WTC11 (cell line): ENCODE measurements at regions not wholly inside any gene's neighbourhood (a gene's known extent, or its start where the extent isn't known, plus 50 kb on each side); places are given as distances from the start of the nearest gene placed in this dataset.
"Not testable (repeated sequence)": the region's sequence is repeated elsewhere in the genome, so short reads cannot be mapped to it uniquely, and the experiment has no call there.

Experiments
- ATAC-seq: fragments of 200-7000 bp; cut with Tn5 transposase; 2 replicates; pipeline ENCODE4 v1.10.0; 2021; ENCODE audit warnings: mild to moderate bottlenecking, moderate library complexity
- CTCF ChIA-PET: fragments of 300-600 bp; sonication (Branson Sonifier 250); formaldehyde crosslinking; loops from one replicate; lab custom pipeline; 2021; ENCODE audit warnings: antibody characterized with exemption; lab: Charles Lee
- POLR2A ChIA-PET: fragments of 350-600 bp; sonication (Branson Sonifier 250); formaldehyde crosslinking; loops from one replicate; lab custom pipeline; 2021; ENCODE audit warnings: antibody characterized with exemption; lab: Charles Lee
- DNase-seq: peaks from one replicate; pipeline ENCODE4 v3.0.0; 2021; ENCODE audit warnings: low spot score
- H3K27ac Mint-ChIP-seq: 2 replicates; pipeline ENCODE4 v1.8.0; 2021; ENCODE audit warnings: mixed read lengths
- H3K27me3 Mint-ChIP-seq: 2 replicates; pipeline ENCODE4 v1.8.0; 2021; ENCODE audit warnings: low read depth, mild to moderate bottlenecking, moderate library complexity, mixed read lengths
- H3K36me3 Mint-ChIP-seq: 2 replicates; pipeline ENCODE4 v1.8.0; 2021; ENCODE audit warnings: mixed read lengths
- H3K4me1 Mint-ChIP-seq: 2 replicates; pipeline ENCODE4 v1.8.0; 2022; ENCODE audit warnings: mixed read lengths
- H3K4me3 Mint-ChIP-seq: 2 replicates; pipeline ENCODE4 v1.8.0; 2021; ENCODE audit warnings: mild to moderate bottlenecking, moderate library complexity, mixed read lengths
- H3K9me3 Mint-ChIP-seq: 2 replicates; pipeline ENCODE4 v1.8.0; 2021; ENCODE audit warnings: mixed read lengths
- ATF1 ChIP-seq: sonication (generic); formaldehyde crosslinking; IDR thresholded peaks from 2 replicates; pipeline ENCODE4 v1.8.1; 2023; ENCODE audit warnings: mild to moderate bottlenecking, moderate library complexity, missing genetic modification reagents
- CTCF ChIP-seq: fragments of 200-600 bp; IDR thresholded peaks from 2 replicates; pipeline ENCODE4 v1.8.0; 2022; ENCODE audit warnings: antibody characterized with exemption
- EMX1 ChIP-seq: fragments of 250-450 bp; sonication (Bioruptor Pico); IDR thresholded peaks from 2 replicates; pipeline ENCODE4 v1.8.0; 2021; ENCODE audit warnings: mild to moderate bottlenecking
- ESRRA ChIP-seq: sonication (generic); formaldehyde crosslinking; IDR thresholded peaks from 2 replicates; pipeline ENCODE4 v1.8.1; 2022; ENCODE audit warnings: mild to moderate bottlenecking, missing genetic modification reagents, borderline replicate concordance
- ETV6 ChIP-seq: sonication (generic); formaldehyde crosslinking; IDR thresholded peaks from 2 replicates; pipeline ENCODE4 v1.8.1; 2022; ENCODE audit warnings: mild to moderate bottlenecking, missing genetic modification reagents
- GTF2I ChIP-seq: fragments of 250-450 bp; sonication (Bioruptor Pico); conservative IDR thresholded peaks from 2 replicates; pipeline ENCODE4 v1.4.0; 2021; ENCODE audit warnings: mild to moderate bottlenecking
- HMGXB4 ChIP-seq: sonication (generic); formaldehyde crosslinking; IDR thresholded peaks from 2 replicates; pipeline ENCODE4 v1.8.1; 2023; ENCODE audit warnings: mild to moderate bottlenecking, moderate library complexity, missing genetic modification reagents
- IRF2 ChIP-seq: sonication (generic); formaldehyde crosslinking; IDR thresholded peaks from 2 replicates; pipeline ENCODE4 v1.8.0; 2022; ENCODE audit warnings: low read depth, missing genetic modification reagents, borderline replicate concordance
- NFATC4 ChIP-seq: fragments of 250-450 bp; sonication (Bioruptor Pico); IDR thresholded peaks from 2 replicates; pipeline ENCODE4 v1.9.0; 2021; ENCODE audit warnings: mild to moderate bottlenecking
- NFYB ChIP-seq: sonication (generic); formaldehyde crosslinking; conservative IDR thresholded peaks from 2 replicates; pipeline ENCODE4 v1.8.0; 2022; ENCODE audit warnings: low read depth, missing genetic modification reagents
- PREB ChIP-seq: sonication (generic); formaldehyde crosslinking; IDR thresholded peaks from 2 replicates; pipeline ENCODE4 v1.8.1; 2022; ENCODE audit warnings: mild to moderate bottlenecking, missing genetic modification reagents, moderate library complexity, borderline replicate concordance
- SMAD4 ChIP-seq: sonication (generic); formaldehyde crosslinking; IDR thresholded peaks from 2 replicates; pipeline ENCODE4 v1.8.0; 2022; ENCODE audit warnings: mild to moderate bottlenecking, missing genetic modification reagents
- SOX15 ChIP-seq: fragments of 250-450 bp; sonication (Bioruptor Pico); IDR thresholded peaks from 2 replicates; pipeline ENCODE4 v1.9.0; 2021; ENCODE audit warnings: mild to moderate bottlenecking
- TEAD4 ChIP-seq: sonication (generic); formaldehyde crosslinking; IDR thresholded peaks from 2 replicates; pipeline ENCODE4 v1.8.0; 2022; ENCODE audit warnings: mild to moderate bottlenecking, missing genetic modification reagents
- ZBTB21 ChIP-seq: sonication (generic); formaldehyde crosslinking; IDR thresholded peaks from 2 replicates; pipeline ENCODE4 v1.8.1; 2023; ENCODE audit warnings: mild to moderate bottlenecking, missing genetic modification reagents, borderline replicate concordance
- ZNF232 ChIP-seq: sonication (generic); formaldehyde crosslinking; IDR thresholded peaks from 2 replicates; pipeline ENCODE4 v1.8.0; 2022; ENCODE audit warnings: mild to moderate bottlenecking, missing genetic modification reagents
- ZNF263 ChIP-seq: sonication (generic); formaldehyde crosslinking; IDR thresholded peaks from 2 replicates; pipeline ENCODE4 v1.8.1; 2022; ENCODE audit warnings: low read depth, mild to moderate bottlenecking, moderate library complexity, missing genetic modification reagents
- ZNF423 ChIP-seq: fragments of 250-450 bp; sonication (Bioruptor Pico); IDR thresholded peaks from 2 replicates; pipeline ENCODE4 v2.1.2; 2022; ENCODE audit warnings: mild to moderate bottlenecking, moderate library complexity

GRCh38 chr5:106796081-106796480, 874.7 kb downstream of the EFNA5 start:
- no peak for TF ChIP-seq ZNF423 (CRISPR knock-in tag)
- TF ChIP-seq CTCF, result no peak
- no peak for TF ChIP-seq TEAD4 (CRISPR knock-in tag)
- TF ChIP-seq ZNF232 (CRISPR knock-in tag), result no peak
- TF ChIP-seq EMX1 (CRISPR knock-in tag), result no peak
- no peak for TF ChIP-seq HMGXB4 (CRISPR knock-in tag)
- no peak for TF ChIP-seq PREB
- TF ChIP-seq GTF2I (CRISPR knock-in tag), result no peak
- TF ChIP-seq ETV6 (CRISPR knock-in tag), result no peak
- TF ChIP-seq IRF2 (CRISPR knock-in tag), result no peak
- TF ChIP-seq NFATC4, result no peak
- no peak for TF ChIP-seq SMAD4 (CRISPR knock-in tag)
- no peak for TF ChIP-seq NFYB (CRISPR knock-in tag)
- TF ChIP-seq SOX15 (CRISPR knock-in tag), result no peak
- no peak for TF ChIP-seq ATF1 (CRISPR knock-in tag)
- POLR2A ChIA-PET, result no interaction called here
- Mint-ChIP-seq H3K4me3 (no peak overlapping the region), H3K27ac (no peak overlapping the region), H3K27me3 (no peaks in the 10 kb centered on the region), H3K9me3 (no peaks in the 10 kb centered on the region), H3K4me1 (peaks cover 9% of the 10 kb centered on the region), H3K36me3 (no peaks in the 10 kb centered on the region)
- ATAC-seq (no peak), DNase-seq (no peak)
- CTCF ChIA-PET, result no interaction called here

- Mint-ChIP-seq H3K27me3 (no peaks in the 10 kb centered on the region), H3K4me3 (no peak overlapping the region), H3K36me3 (no peaks in the 10 kb centered on the region), H3K4me1 (peaks cover 6% of the 10 kb centered on the region), H3K9me3 (peaks cover 5% of the 10 kb centered on the region), H3K27ac (no peak overlapping the region)
- no peak for ATAC-seq
- ChIA-PET POLR2A (no interaction called here), CTCF (no interaction called here)
- no peak for DNase-seq
- TF ChIP-seq EMX1 (CRISPR knock-in tag), result no peak
- no peak for TF ChIP-seq HMGXB4 (CRISPR knock-in tag)
- no peak for TF ChIP-seq ZBTB21 (CRISPR knock-in tag)
Observed at GRCh38 chr5:106784846-106785245, 885.9 kb downstream of the EFNA5 start.

GRCh38 chr5:106780355-106780754, 890.4 kb downstream of the EFNA5 start:
- Mint-ChIP-seq H3K27me3 (no peaks in the 10 kb centered on the region), H3K27ac (no peak overlapping the region), H3K4me3 (no peak overlapping the region), H3K4me1 (no peaks in the 10 kb centered on the region), H3K36me3 (peaks cover 21% of the 10 kb centered on the region), H3K9me3 (peaks cover 25% of the 10 kb centered on the region)
- ATAC-seq (no peak), DNase-seq (no peak)
- CTCF ChIA-PET, result no interaction called here
- TF ChIP-seq ZBTB21 (CRISPR knock-in tag) (no peak), NFATC4 (no peak), ZNF263 (no peak), IRF2 (CRISPR knock-in tag) (no peak), ESRRA (CRISPR knock-in tag) (no peak)
- POLR2A ChIA-PET, result no interaction called here

GRCh38 chr5:106776515-106776914, 894.2 kb downstream of the EFNA5 start:
- peaks cover 32% of the 10 kb centered on the region for H3K9me3 Mint-ChIP-seq
- H3K4me3 Mint-ChIP-seq, POLR2A ChIA-PET, H3K4me1 Mint-ChIP-seq, CTCF ChIA-PET, ATAC-seq, H3K27ac Mint-ChIP-seq, H3K27me3 Mint-ChIP-seq: not testable (repeated sequence)
- DNase-seq, result peak; percentile 25
- peaks cover 24% of the 10 kb centered on the region for H3K36me3 Mint-ChIP-seq
